WTC11 (cell line): ENCODE measurements at regions not wholly inside any gene's neighbourhood (a gene's known extent, or its start where the extent isn't known, plus 50 kb on each side); places are given as distances from the start of the nearest gene placed in this dataset.
"Not testable (repeated sequence)": the region's sequence is repeated elsewhere in the genome, so short reads cannot be mapped to it uniquely, and the experiment has no call there.

Experiments
- ATAC-seq: fragments of 200-7000 bp; cut with Tn5 transposase; 2 replicates; pipeline ENCODE4 v1.10.0; 2021; ENCODE audit warnings: mild to moderate bottlenecking, moderate library complexity
- CTCF ChIA-PET: fragments of 300-600 bp; sonication (Branson Sonifier 250); formaldehyde crosslinking; loops from one replicate; lab custom pipeline; 2021; ENCODE audit warnings: antibody characterized with exemption; lab: Charles Lee
- POLR2A ChIA-PET: fragments of 350-600 bp; sonication (Branson Sonifier 250); formaldehyde crosslinking; loops from one replicate; lab custom pipeline; 2021; ENCODE audit warnings: antibody characterized with exemption; lab: Charles Lee
- DNase-seq: peaks from one replicate; pipeline ENCODE4 v3.0.0; 2021; ENCODE audit warnings: low spot score
- H3K27ac Mint-ChIP-seq: 2 replicates; pipeline ENCODE4 v1.8.0; 2021; ENCODE audit warnings: mixed read lengths
- H3K27me3 Mint-ChIP-seq: 2 replicates; pipeline ENCODE4 v1.8.0; 2021; ENCODE audit warnings: low read depth, mild to moderate bottlenecking, moderate library complexity, mixed read lengths
- H3K36me3 Mint-ChIP-seq: 2 replicates; pipeline ENCODE4 v1.8.0; 2021; ENCODE audit warnings: mixed read lengths
- H3K4me1 Mint-ChIP-seq: 2 replicates; pipeline ENCODE4 v1.8.0; 2022; ENCODE audit warnings: mixed read lengths
- H3K4me3 Mint-ChIP-seq: 2 replicates; pipeline ENCODE4 v1.8.0; 2021; ENCODE audit warnings: mild to moderate bottlenecking, moderate library complexity, mixed read lengths
- H3K9me3 Mint-ChIP-seq: 2 replicates; pipeline ENCODE4 v1.8.0; 2021; ENCODE audit warnings: mixed read lengths
- GRHL2 ChIP-seq: fragments of 250-450 bp; sonication (Bioruptor Pico); IDR thresholded peaks from 2 replicates; pipeline ENCODE4 v1.8.0; 2022; ENCODE audit warnings: mild to moderate bottlenecking, moderate library complexity; ENCODE audit not compliant: insufficient replicate concordance, severe bottlenecking
- GTF2I ChIP-seq: fragments of 250-450 bp; sonication (Bioruptor Pico); conservative IDR thresholded peaks from 2 replicates; pipeline ENCODE4 v1.4.0; 2021; ENCODE audit warnings: mild to moderate bottlenecking
- NFE2L1 ChIP-seq: sonication (generic); formaldehyde crosslinking; IDR thresholded peaks from 2 replicates; pipeline ENCODE4 v1.8.1; 2023; ENCODE audit warnings: missing genetic modification reagents
- NFYB ChIP-seq: sonication (generic); formaldehyde crosslinking; conservative IDR thresholded peaks from 2 replicates; pipeline ENCODE4 v1.8.0; 2022; ENCODE audit warnings: low read depth, missing genetic modification reagents
- NR3C1 ChIP-seq: sonication (generic); formaldehyde crosslinking; conservative IDR thresholded peaks from 2 replicates; pipeline ENCODE4 v1.8.1; 2023; ENCODE audit warnings: low read depth, mild to moderate bottlenecking, missing genetic modification reagents
- OVOL2 ChIP-seq: fragments of 250-450 bp; sonication (Bioruptor Pico); IDR thresholded peaks from 2 replicates; pipeline ENCODE4 v1.9.0; 2021; ENCODE audit warnings: mild to moderate bottlenecking, borderline replicate concordance
- RORB ChIP-seq: fragments of 250-450 bp; sonication (Bioruptor Pico); IDR thresholded peaks from 2 replicates; pipeline ENCODE4 v1.9.0; 2021; ENCODE audit warnings: mild to moderate bottlenecking
- SMAD4 ChIP-seq: sonication (generic); formaldehyde crosslinking; IDR thresholded peaks from 2 replicates; pipeline ENCODE4 v1.8.0; 2022; ENCODE audit warnings: mild to moderate bottlenecking, missing genetic modification reagents
- SP1 ChIP-seq: sonication (generic); formaldehyde crosslinking; conservative IDR thresholded peaks from 2 replicates; pipeline ENCODE4 v1.8.1; 2022; ENCODE audit warnings: missing genetic modification reagents
- ZNF423 ChIP-seq: fragments of 250-450 bp; sonication (Bioruptor Pico); IDR thresholded peaks from 2 replicates; pipeline ENCODE4 v2.1.2; 2022; ENCODE audit warnings: mild to moderate bottlenecking, moderate library complexity
- ZNF671 ChIP-seq: fragments of 250-450 bp; sonication (Bioruptor Pico); IDR thresholded peaks from 2 replicates; pipeline ENCODE4 v1.8.0; 2021; ENCODE audit warnings: mild to moderate bottlenecking
- TF ChIP-seq, protein P1 (sequence below): sonication (generic); formaldehyde crosslinking; IDR thresholded peaks from 2 replicates; pipeline ENCODE4 v1.8.1; 2023; ENCODE audit warnings: mild to moderate bottlenecking, moderate library complexity, missing genetic modification reagents
- TF ChIP-seq, protein P2 (sequence below): sonication (generic); formaldehyde crosslinking; conservative IDR thresholded peaks from 2 replicates; pipeline ENCODE4 v1.8.1; 2023; ENCODE audit warnings: mild to moderate bottlenecking, low read depth, missing genetic modification reagents, moderate library complexity
- TF ChIP-seq, protein P3 (sequence below): sonication (generic); formaldehyde crosslinking; IDR thresholded peaks from 2 replicates; pipeline ENCODE4 v1.8.0; 2023; ENCODE audit warnings: missing genetic modification reagents, mild to moderate bottlenecking, borderline replicate concordance
- TF ChIP-seq, protein P4 (sequence below): sonication (generic); formaldehyde crosslinking; IDR thresholded peaks from 2 replicates; pipeline ENCODE4 v1.8.1; 2023; ENCODE audit warnings: mild to moderate bottlenecking, missing genetic modification reagents

DNA sequence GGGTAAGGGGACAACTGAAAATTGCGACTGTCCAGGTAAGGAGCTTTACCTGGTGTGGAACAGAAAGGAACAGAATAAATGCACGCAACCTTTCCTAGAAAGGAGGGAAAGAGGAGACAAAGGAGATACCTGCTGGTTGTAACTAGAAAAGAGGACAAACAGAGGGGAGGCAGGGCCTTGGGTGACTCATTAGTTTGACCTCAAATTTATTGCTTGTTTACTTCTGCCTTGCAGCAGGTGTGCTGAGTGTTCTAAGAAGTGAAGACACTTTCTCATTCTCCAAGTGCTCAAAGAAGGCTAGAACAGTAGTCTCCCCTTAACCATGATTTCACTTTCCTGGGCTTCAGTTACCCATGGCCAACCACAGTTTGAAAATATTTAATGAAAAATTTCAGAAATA, 123.1 kb upstream of the BOD1L1 start (continued):
- TF ChIP-seq, protein P1, sequence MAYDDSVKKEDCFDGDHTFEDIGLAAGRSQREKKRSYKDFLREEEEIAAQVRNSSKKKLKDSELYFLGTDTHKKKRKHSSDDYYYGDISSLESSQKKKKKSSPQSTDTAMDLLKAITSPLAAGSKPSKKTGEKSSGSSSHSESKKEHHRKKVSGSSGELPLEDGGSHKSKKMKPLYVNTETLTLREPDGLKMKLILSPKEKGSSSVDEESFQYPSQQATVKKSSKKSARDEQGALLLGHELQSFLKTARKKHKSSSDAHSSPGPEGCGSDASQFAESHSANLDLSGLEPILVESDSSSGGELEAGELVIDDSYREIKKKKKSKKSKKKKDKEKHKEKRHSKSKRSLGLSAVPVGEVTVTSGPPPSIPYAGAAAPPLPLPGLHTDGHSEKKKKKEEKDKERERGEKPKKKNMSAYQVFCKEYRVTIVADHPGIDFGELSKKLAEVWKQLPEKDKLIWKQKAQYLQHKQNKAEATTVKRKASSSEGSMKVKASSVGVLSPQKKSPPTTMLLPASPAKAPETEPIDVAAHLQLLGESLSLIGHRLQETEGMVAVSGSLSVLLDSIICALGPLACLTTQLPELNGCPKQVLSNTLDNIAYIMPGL (CRISPR knock-in tag), result no peak
- TF ChIP-seq ZNF423 (CRISPR knock-in tag) (no peak), NR3C1 (CRISPR knock-in tag) (no peak), GRHL2 (CRISPR knock-in tag) (no peak)
- TF ChIP-seq, protein P2, sequence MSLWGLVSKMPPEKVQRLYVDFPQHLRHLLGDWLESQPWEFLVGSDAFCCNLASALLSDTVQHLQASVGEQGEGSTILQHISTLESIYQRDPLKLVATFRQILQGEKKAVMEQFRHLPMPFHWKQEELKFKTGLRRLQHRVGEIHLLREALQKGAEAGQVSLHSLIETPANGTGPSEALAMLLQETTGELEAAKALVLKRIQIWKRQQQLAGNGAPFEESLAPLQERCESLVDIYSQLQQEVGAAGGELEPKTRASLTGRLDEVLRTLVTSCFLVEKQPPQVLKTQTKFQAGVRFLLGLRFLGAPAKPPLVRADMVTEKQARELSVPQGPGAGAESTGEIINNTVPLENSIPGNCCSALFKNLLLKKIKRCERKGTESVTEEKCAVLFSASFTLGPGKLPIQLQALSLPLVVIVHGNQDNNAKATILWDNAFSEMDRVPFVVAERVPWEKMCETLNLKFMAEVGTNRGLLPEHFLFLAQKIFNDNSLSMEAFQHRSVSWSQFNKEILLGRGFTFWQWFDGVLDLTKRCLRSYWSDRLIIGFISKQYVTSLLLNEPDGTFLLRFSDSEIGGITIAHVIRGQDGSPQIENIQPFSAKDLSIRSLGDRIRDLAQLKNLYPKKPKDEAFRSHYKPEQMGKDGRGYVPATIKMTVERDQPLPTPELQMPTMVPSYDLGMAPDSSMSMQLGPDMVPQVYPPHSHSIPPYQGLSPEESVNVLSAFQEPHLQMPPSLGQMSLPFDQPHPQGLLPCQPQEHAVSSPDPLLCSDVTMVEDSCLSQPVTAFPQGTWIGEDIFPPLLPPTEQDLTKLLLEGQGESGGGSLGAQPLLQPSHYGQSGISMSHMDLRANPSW (CRISPR knock-in tag), result no peak
- TF ChIP-seq, protein P3, sequence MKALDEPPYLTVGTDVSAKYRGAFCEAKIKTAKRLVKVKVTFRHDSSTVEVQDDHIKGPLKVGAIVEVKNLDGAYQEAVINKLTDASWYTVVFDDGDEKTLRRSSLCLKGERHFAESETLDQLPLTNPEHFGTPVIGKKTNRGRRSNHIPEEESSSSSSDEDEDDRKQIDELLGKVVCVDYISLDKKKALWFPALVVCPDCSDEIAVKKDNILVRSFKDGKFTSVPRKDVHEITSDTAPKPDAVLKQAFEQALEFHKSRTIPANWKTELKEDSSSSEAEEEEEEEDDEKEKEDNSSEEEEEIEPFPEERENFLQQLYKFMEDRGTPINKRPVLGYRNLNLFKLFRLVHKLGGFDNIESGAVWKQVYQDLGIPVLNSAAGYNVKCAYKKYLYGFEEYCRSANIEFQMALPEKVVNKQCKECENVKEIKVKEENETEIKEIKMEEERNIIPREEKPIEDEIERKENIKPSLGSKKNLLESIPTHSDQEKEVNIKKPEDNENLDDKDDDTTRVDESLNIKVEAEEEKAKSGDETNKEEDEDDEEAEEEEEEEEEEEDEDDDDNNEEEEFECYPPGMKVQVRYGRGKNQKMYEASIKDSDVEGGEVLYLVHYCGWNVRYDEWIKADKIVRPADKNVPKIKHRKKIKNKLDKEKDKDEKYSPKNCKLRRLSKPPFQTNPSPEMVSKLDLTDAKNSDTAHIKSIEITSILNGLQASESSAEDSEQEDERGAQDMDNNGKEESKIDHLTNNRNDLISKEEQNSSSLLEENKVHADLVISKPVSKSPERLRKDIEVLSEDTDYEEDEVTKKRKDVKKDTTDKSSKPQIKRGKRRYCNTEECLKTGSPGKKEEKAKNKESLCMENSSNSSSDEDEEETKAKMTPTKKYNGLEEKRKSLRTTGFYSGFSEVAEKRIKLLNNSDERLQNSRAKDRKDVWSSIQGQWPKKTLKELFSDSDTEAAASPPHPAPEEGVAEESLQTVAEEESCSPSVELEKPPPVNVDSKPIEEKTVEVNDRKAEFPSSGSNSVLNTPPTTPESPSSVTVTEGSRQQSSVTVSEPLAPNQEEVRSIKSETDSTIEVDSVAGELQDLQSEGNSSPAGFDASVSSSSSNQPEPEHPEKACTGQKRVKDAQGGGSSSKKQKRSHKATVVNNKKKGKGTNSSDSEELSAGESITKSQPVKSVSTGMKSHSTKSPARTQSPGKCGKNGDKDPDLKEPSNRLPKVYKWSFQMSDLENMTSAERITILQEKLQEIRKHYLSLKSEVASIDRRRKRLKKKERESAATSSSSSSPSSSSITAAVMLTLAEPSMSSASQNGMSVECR (CRISPR knock-in tag), result no peak

DNA sequence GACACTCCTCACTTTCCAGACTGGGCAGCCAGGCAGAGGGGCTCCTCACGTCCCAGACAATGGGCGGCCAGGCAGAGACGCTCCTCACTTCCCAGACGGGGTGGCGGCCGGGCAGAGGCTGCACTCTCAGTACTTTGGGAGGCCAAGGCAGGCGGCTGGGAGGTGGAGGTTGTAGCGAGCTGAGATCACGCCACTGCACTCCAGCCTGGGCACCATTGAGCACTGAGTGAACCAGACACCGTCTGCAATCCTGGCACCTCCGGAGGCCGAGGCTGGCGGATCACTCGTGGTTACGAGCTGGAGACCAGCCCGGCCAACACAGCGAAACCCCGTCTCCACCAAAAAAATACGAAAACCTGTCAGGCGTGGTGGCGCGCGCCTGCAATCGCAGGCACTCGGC, 134.1 kb upstream of the BOD1L1 start:
- ATAC-seq, POLR2A ChIA-PET, H3K4me3 Mint-ChIP-seq, CTCF ChIA-PET, H3K4me1 Mint-ChIP-seq, H3K27ac Mint-ChIP-seq, DNase-seq, H3K27me3 Mint-ChIP-seq: not testable (repeated sequence)
- H3K36me3 Mint-ChIP-seq, result peaks cover 30% of the 10 kb centered on the region
- peaks cover 63% of the 10 kb centered on the region for H3K9me3 Mint-ChIP-seq

DNA sequence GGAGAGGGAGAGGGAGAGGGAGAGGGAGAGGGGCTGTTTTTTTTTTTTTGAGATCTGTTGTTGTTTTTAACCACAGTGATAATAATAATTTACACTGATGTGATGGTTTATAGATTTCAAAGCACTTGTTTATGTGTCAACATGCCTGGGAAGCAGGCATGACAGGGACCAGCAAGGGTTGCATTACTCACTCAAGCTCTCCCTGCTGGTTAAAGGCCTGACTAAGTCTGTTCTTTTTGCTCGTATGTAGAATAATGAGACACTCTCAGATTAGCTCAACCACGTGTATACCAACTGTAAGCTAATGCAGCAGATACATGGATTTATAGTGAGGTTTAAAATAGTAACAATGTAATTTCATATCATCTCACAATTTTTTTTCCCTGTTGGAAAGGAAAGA, 134.6 kb upstream of the BOD1L1 start:
- Mint-ChIP-seq H3K27me3 (peaks cover 6% of the 10 kb centered on the region), H3K9me3 (peaks cover 59% of the 10 kb centered on the region), H3K27ac (no peak overlapping the region), H3K36me3 (peaks cover 30% of the 10 kb centered on the region), H3K4me3 (no peak overlapping the region), H3K4me1 (no peaks in the 10 kb centered on the region)
- DNase-seq (no peak), ATAC-seq (no peak)
- TF ChIP-seq NFYB (CRISPR knock-in tag) (no peak), GTF2I (CRISPR knock-in tag) (no peak), SP1 (CRISPR knock-in tag) (no peak), ZNF671 (CRISPR knock-in tag) (no peak), NFE2L1 (CRISPR knock-in tag) (no peak), OVOL2 (no peak), SMAD4 (CRISPR knock-in tag) (no peak), RORB (CRISPR knock-in tag) (no peak)
- TF ChIP-seq, protein P4, sequence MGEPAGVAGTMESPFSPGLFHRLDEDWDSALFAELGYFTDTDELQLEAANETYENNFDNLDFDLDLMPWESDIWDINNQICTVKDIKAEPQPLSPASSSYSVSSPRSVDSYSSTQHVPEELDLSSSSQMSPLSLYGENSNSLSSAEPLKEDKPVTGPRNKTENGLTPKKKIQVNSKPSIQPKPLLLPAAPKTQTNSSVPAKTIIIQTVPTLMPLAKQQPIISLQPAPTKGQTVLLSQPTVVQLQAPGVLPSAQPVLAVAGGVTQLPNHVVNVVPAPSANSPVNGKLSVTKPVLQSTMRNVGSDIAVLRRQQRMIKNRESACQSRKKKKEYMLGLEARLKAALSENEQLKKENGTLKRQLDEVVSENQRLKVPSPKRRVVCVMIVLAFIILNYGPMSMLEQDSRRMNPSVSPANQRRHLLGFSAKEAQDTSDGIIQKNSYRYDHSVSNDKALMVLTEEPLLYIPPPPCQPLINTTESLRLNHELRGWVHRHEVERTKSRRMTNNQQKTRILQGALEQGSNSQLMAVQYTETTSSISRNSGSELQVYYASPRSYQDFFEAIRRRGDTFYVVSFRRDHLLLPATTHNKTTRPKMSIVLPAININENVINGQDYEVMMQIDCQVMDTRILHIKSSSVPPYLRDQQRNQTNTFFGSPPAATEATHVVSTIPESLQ, result no peak
- POLR2A ChIA-PET, result interaction anchor here (0.7 kb wide), 1 partner anchor 30 kb away, joined by 5 read pairs; no protein-coding TSS in a partner anchor
- CTCF ChIA-PET, result no interaction called here
